AG08395 (cell line): ENCODE measurements at regions not wholly inside any gene's neighbourhood (a gene's known extent, or its start where the extent isn't known, plus 50 kb on each side); places are given as distances from the start of the nearest gene placed in this dataset.

Experiments used
- DNase-seq: peaks from one replicate; pipeline ENCODE4 v3.0.0; 2012; ENCODE audit warnings: mixed read lengths, low spot score

GRCh38 chr13:31686670-31687425, 52.5 kb upstream of the RXFP2 start:
- peak; percentile 38 for DNase-seq
